PFSK-1 (cell line): ENCODE measurements at regions not wholly inside any gene's neighbourhood (a gene's known extent, or its start where the extent isn't known, plus 50 kb on each side); places are given as distances from the start of the nearest gene placed in this dataset.

ENCODE experiments used
- REST ChIP-seq, 2 experiments: IDR thresholded peaks; 2 replicates each; pipeline versions ENCODE4 v1.6.1 to v1.8.0; 2011 to 2012; ENCODE audit warnings: low read depth in 2 of 2, low read length in 2 of 2, control low read depth in 1 of 2, inconsistent platforms in 1 of 2, mild to moderate bottlenecking in 1 of 2, moderate library complexity in 1 of 2; ENCODE audit not compliant: insufficient read depth in 1 of 2
- SIN3A ChIP-seq: IDR thresholded peaks from 2 replicates; pipeline ENCODE4 v1.6.1; 2012; ENCODE audit warnings: mild to moderate bottlenecking, low read length, moderate library complexity, borderline replicate concordance; ENCODE audit not compliant: insufficient read depth

- no peak for TF ChIP-seq REST (IDR thresholded peaks at IDR 0.05; ENCODE audit: insufficient read depth in 1 of 2, low read depth in 2 of 2, low read length in 2 of 2)
- TF ChIP-seq SIN3A, result no peak
These were observed 78.6 kb upstream of the PRICKLE2 start for GRCh38 chr3:64303881-64304280.
